ENCODE measurements at regions not wholly inside any gene's neighbourhood (a gene's known extent, or its start where the extent isn't known, plus 50 kb on each side); places are given as distances from the start of the nearest gene placed in this dataset.
A peak's percentile ranks its signal among the peaks of the same experiment; 100 is the strongest.

DNA sequence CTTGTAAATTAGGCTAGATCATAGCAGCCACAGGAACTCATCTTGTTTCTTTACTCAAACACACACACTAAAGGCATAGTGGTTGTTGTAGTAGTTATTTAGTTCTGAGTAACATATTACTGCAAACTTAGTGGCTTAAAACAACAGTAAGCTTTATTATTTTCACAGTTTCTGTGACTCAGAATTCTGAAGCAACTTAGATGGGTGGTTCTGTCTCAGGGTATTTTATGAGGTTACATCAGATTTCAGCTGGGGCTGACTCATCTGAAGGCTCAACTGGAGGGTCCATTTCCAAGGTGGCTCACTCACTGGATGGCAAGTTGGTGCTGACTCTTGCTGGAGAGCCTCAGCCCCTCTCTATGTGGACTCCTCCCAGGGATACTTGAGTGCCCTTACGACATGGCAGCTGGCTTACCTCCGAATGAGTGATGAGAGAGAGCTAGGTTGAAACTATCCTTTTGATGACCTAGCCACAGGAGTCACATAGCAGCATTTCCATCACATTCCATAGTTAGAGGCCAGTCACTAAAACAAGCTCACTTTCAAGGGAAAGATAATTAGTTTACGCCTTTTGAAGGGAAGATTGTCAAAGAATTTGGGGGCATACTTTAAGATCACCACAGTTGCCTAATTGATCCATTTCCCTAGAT lies 101.0 kb upstream of the PRNP start:
- intact Hi-C loops (cut with micrococcal nuclease): no loop called here
- TF ChIP-seq POLR2AphosphoS5 (IDR thresholded peaks at IDR 0.05; ENCODE audit: insufficient read depth, low read depth, low read length): no peak
- TF ChIP-seq, protein P1, sequence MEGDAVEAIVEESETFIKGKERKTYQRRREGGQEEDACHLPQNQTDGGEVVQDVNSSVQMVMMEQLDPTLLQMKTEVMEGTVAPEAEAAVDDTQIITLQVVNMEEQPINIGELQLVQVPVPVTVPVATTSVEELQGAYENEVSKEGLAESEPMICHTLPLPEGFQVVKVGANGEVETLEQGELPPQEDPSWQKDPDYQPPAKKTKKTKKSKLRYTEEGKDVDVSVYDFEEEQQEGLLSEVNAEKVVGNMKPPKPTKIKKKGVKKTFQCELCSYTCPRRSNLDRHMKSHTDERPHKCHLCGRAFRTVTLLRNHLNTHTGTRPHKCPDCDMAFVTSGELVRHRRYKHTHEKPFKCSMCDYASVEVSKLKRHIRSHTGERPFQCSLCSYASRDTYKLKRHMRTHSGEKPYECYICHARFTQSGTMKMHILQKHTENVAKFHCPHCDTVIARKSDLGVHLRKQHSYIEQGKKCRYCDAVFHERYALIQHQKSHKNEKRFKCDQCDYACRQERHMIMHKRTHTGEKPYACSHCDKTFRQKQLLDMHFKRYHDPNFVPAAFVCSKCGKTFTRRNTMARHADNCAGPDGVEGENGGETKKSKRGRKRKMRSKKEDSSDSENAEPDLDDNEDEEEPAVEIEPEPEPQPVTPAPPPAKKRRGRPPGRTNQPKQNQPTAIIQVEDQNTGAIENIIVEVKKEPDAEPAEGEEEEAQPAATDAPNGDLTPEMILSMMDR (IDR thresholded peaks at IDR 0.05; ENCODE audit: extremely low read depth in 1 of 2, insufficient read depth in 1 of 2, low read depth in 1 of 2, low read length in 2 of 2): no peak
- TF ChIP-seq, protein P2, sequence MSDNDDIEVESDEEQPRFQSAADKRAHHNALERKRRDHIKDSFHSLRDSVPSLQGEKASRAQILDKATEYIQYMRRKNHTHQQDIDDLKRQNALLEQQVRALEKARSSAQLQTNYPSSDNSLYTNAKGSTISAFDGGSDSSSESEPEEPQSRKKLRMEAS (IDR thresholded peaks at IDR 0.05; ENCODE audit: insufficient read depth, insufficient read length): no peak
- TF ChIP-seq FOS (IDR thresholded peaks at IDR 0.05; ENCODE audit: borderline replicate concordance, insufficient read depth, low read length): peak; percentile 24
- no peak for TF ChIP-seq EZH2 (IDR thresholded peaks at IDR 0.05; ENCODE audit: borderline replicate concordance, low read depth, low read length, severe bottlenecking)
- H3K9me1 ChIP-seq (replicated peaks; ENCODE audit: control insufficient read depth, extremely low read depth, insufficient read depth, low read length): no peaks in the 10 kb centered on the region
- no peak overlapping the region for H3K27ac ChIP-seq (ENCODE audit: insufficient read depth, low read depth, low read length)
- dilution Hi-C loops (cut with MboI; ENCODE audit: extremely low pct_ligation_motif_present, low sequenced_read_pairs): loop anchor here (10.0 kb wide), 1 partner anchor 310 kb away; no protein-coding TSS in a partner anchor
- ChIA-PET POLR2A (no interaction called here), CTCF (interaction anchor here (1.0 to 1.1 kb wide), 2 partner anchors 18 to 335 kb away, joined by 3 to 4 read pairs; no protein-coding TSS in a partner anchor)
- no peaks in the 10 kb centered on the region for H3K36me3 ChIP-seq (ENCODE audit: control insufficient read depth in 2 of 2, extremely low read depth in 1 of 2, insufficient read depth in 2 of 2, low read length in 2 of 2)
- H3K4me1 ChIP-seq (ENCODE audit: control insufficient read depth, extremely low read depth, insufficient read depth, low read length): no peaks in the 10 kb centered on the region
- no peaks in the 10 kb centered on the region for H3K9me3 ChIP-seq (replicated peaks; ENCODE audit: control insufficient read depth, insufficient read depth, low read length)
- DNase-seq (ENCODE audit: low read depth, low spot score) (no peak), FAIRE-seq (no peak)
- peaks cover 2 to 4% of the 10 kb centered on the region in 2 experiments for H3K27me3 ChIP-seq (ENCODE audit: control insufficient read depth in 2 of 2, insufficient read depth in 2 of 2, low read length in 2 of 2)
- no peak overlapping the region for H3K9ac ChIP-seq (replicated peaks; ENCODE audit: extremely low read depth, insufficient read depth, low read length)
- H3K4me2 ChIP-seq (ENCODE audit: insufficient read depth, low read length): no peak overlapping the region
- no TSS peak for BruUV-seq (replicated peaks)
- no peaks in the 10 kb centered on the region for H4K20me1 ChIP-seq (replicated peaks; ENCODE audit: control insufficient read depth, extremely low read depth, insufficient read depth, low read length)
- no peaks in the 10 kb centered on the region for H3K79me2 ChIP-seq (ENCODE audit: control insufficient read depth, insufficient read depth, low read length)
- no peak overlapping the region for H3K4me3 ChIP-seq (replicated peaks in 1 of 3; ENCODE audit: insufficient read depth in 1 of 3, low read depth in 1 of 3, low read length in 3 of 3)
- H2AFZ ChIP-seq (ENCODE audit: low read depth, low read length): no peak overlapping the region
